NCI-H774 (cell line): ENCODE measurements at regions not wholly inside any gene's neighbourhood (a gene's known extent, or its start where the extent isn't known, plus 50 kb on each side); places are given as distances from the start of the nearest gene placed in this dataset.
A peak's percentile ranks its signal among the peaks of the same experiment; 100 is the strongest.

Source experiments
- DNase-seq: peaks from one replicate; lab custom pipeline; 2025; lab: John Stamatoyannopoulos, UW

GRCh38 chr17:55668312-55668920 is 54.2 kb downstream of the TMEM100 start:
- no peak for DNase-seq

DNA sequence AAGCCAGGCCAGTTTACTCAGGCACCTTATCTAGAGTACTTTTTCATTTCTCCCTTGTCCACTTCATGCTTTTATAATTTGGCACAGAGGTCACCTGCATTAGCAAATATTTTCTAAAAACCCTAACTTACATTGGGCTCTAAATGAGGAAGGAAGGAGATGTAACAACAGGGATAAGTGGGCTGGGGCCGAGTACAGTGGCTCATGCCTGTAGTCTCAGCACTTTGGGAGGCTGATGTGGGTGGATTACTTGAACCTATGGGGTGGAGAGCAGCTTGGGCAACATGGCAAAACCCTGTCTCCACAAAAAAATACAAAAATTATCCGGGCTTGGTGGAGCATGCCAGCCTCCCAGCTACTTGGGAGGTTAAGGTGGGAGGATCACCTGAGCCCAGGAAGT is 55.9 kb downstream of the TMEM100 start:
- no peak for DNase-seq

GRCh38 chr17:55664287-55664686 is 58.4 kb downstream of the TMEM100 start:
- DNase-seq = no peak

- no peak for DNase-seq
Observed at GRCh38 chr17:55663400-55663799, 59.3 kb downstream of the TMEM100 start.

DNA sequence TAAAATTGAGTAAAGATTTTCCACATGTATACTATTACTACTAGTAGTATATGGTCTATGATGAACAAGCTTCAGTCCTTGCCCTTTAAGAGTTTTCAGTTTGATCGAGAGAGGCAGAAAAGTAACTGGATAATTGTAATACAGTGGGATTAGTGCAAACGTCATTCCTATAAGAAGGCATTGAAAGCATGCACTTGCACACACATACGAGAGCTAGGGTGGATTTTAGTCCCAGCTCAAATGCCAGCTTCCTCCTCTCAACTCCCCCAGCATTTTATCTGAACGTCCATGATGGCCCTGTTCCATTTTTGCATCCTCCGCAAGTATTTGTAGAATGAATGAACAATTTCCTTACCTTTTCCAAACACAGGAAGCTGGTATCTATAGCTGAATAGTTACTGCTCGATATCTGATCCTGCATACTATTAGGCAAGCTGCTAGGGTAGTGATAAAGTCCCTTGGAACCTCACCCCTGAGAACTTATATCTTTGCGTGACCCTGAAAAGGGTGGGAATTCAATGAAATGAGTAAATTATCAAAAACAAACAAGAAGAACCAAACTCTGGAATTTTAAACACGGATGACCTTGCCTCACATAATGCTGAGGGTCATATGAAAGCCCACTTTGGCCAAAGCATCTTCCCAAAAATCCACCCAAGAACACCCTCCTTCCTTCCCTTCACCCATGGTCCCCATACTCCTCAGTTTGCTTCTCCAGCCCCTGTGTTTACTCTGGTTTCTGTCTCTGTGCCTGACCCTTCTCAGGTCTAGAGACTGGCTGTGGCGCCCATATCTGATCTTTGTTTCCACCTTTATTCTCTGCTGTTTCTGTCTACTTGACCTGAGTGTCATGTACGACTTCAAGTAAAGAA is 60.5 kb downstream of the TMEM100 start:
- no peak for DNase-seq

GRCh38 chr17:55661256-55661758 is 61.4 kb downstream of the TMEM100 start:
- DNase-seq = no peak

- DNase-seq = no peak
Observed at GRCh38 chr17:55660178-55660886, 62.3 kb downstream of the TMEM100 start.

- DNase-seq = no peak
Observed at GRCh38 chr17:55659661-55660060, 63.0 kb downstream of the TMEM100 start.

DNA sequence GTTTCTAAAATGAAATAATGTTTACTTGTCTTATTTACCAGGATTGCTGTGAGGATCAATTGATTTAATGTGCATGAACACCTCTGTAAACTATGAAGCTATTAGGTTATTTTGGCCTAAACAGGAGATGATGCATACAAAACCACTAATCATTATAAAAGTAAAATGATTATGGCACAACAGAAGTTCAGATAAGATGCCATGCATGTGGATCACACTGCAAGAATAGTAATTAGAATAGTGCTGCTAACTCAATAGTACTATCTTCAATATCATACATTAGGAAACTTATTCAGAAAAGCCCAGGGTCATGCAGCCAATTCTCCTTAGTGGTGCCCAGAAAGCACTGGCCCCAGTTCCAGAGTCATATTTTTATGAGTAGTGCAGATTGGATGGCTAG is 66.9 kb downstream of the TMEM100 start:
- no peak for DNase-seq

- DNase-seq = no peak
Observed at GRCh38 chr17:55654821-55655220, 67.8 kb downstream of the TMEM100 start.

- no peak for DNase-seq
Observed at GRCh38 chr17:55654022-55654421, 68.6 kb downstream of the TMEM100 start.

- no peak for DNase-seq
Observed at GRCh38 chr17:55652825-55653224, 69.8 kb downstream of the TMEM100 start.

- no peak for DNase-seq
Observed at GRCh38 chr17:55652114-55652823, 70.4 kb downstream of the TMEM100 start.

DNA sequence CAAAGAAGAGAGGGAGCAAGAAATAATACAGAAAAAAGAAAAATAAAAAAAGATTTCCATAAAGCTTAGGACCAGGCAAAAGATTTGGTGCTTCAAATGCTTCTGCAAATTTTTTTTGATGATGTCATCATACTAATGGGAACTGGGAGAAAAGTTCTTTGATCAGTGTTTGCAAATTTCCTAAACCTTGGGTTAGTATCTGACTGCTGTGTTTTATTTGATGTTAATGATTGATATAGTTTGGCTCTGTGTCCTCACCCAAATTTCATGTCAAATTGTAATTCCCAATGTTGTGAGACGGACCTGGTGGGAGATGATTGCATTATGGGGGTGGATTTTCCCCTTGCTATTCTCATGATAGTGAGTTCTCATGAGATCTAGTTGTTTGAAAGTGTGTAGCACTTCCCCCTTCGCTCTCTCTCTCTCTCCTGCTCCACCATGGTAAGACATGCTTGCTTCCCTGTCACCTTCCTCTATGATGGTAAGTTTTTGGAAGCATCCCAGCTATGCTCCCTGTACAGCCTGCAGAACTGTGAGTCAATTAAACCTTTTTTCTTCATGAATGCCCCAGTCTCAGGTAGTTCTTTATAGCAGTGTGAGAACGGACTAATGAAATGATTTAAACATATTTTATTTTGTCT is 72.6 kb downstream of the TMEM100 start:
- no peak for DNase-seq

DNA sequence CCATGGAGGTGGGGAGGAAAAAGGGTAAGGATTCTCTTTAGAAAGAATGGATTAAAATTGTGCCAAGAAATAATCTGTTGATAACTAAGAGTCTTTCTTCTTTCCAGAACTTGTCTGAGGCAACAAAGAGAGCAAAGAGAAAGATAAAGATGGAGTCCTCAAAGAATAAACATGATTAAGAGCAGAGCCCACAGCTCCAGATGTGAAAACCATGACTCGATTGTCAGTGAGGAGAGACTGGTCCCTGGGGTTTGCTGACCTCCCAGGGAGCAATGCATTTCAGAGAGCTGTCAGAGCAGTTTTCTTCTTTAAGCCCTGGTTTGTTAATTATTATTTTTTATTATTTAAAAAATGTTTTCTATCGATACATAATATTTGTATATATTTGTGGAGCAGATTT is 74.6 kb downstream of the TMEM100 start:
- DNase-seq = no peak

- no peak for DNase-seq
Observed at GRCh38 chr17:55645361-55645760, 77.3 kb downstream of the TMEM100 start.

DNA sequence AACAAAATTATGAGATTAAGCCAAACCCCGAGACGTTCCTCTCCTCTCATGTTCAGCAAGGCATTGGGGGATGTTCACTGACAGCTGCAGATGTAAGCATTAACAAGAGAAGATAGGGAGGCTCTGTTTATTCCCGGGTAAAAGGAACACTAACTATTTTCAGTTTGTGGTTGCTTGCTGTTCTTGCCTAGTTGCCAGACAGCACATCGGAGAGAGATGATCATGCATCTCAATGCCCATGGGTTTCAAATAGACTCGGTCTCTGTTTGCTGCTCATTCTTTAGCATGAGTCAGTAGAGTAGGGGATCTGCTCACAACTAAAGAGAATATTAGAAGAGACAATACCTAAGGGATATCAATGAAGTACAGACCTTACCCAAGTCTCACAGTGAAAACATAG is 78.3 kb downstream of the TMEM100 start:
- no peak for DNase-seq

GRCh38 chr17:55642741-55643140 is 79.9 kb downstream of the TMEM100 start:
- DNase-seq = no peak

- DNase-seq = peak; percentile 18
Observed at GRCh38 chr17:55641676-55642081, 81.0 kb downstream of the TMEM100 start.

DNA sequence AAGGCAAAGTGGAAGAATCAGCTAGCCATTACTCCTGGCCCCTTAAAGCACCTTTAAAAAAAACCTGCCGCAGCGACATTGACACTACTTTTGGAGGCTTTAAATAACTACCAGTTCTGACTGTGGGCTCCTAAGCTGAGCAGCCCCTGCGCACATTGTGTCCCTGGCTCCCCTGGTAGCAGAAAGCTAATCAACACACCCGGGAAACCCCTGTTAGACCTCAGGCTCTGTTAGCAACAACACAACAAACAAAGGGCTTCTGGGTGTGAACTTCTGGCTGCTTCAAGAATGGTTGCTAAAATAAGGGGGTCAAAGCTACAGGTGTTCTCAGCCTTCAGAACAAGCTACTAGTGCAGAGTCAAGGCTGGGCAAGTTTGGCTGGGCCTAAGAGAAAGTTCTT is 83.6 kb downstream of the TMEM100 start:
- no peak for DNase-seq

DNA sequence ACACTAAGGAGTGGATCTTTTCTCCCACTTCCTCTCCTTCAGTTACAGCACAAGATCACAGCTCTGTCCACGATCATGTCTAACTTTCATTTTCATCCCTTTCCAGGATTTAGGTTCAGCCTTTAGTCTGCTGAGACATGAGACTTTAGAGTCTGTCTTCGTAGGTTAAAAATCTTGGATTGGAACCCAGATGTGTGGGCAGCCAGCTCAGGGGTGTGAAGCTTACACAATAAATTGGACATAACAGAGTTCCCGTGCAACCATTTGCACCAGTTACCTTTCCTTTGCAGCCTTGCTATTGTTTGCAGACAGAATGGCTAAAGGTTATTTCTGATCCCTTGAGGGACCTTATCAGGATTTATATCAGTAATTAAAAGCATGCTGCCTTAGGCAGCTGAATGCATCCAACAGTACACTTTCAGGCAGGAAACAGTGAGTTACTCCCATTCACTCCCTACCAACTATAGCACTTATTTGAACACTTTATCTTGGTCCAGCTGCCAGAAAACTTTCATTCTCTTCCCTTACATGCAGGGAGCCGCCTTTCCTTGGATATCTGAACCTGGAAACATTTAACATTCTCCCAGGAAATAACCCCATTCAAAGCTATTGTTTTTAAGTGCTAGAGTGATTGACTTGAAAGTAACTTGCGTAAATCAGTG is 87.3 kb downstream of the TMEM100 start:
- DNase-seq = no peak
